H9 (cell line): ENCODE measurements at regions not wholly inside any gene's neighbourhood (a gene's known extent, or its start where the extent isn't known, plus 50 kb on each side); places are given as distances from the start of the nearest gene placed in this dataset.

ENCODE experiments used
- DNase-seq: peaks from one replicate; pipeline ENCODE4 v3.0.0-alpha.2; 2017
- H2AFZ ChIP-seq: one replicate; pipeline ENCODE4 v1.6.1; 2013; ENCODE audit warnings: mild to moderate bottlenecking, low read length, control low read depth, moderate library complexity
- H2AK5ac ChIP-seq: 2 replicates; pipeline ENCODE4 v1.6.1; 2013; ENCODE audit warnings: low read length, control low read depth, mixed read lengths; ENCODE audit not compliant: insufficient read length
- H2BK120ac ChIP-seq: one replicate; pipeline ENCODE4 v1.6.1; 2013; ENCODE audit warnings: low read depth, mild to moderate bottlenecking, low read length, control low read depth, inconsistent platforms; ENCODE audit not compliant: poor library complexity, severe bottlenecking
- H2BK12ac ChIP-seq: 2 replicates; pipeline ENCODE4 v1.6.1; 2013; ENCODE audit warnings: low read length, control low read depth, mixed read lengths, low read depth; ENCODE audit not compliant: insufficient read length
- H2BK15ac ChIP-seq: 2 replicates; pipeline ENCODE4 v1.6.1; 2013; ENCODE audit warnings: low read depth, low read length, control low read depth
- H2BK20ac ChIP-seq: one replicate; pipeline ENCODE4 v1.6.1; 2013; ENCODE audit warnings: low read depth, mild to moderate bottlenecking, low read length, control low read depth, inconsistent platforms; ENCODE audit not compliant: poor library complexity, severe bottlenecking
- H2BK5ac ChIP-seq: 2 replicates; pipeline ENCODE4 v1.6.1; 2013; ENCODE audit warnings: low read length, control low read depth, mixed read lengths; ENCODE audit not compliant: insufficient read length
- H3K14ac ChIP-seq: 2 replicates; pipeline ENCODE4 v1.6.1; 2013; ENCODE audit warnings: low read length, control low read depth; ENCODE audit not compliant: insufficient read depth
- H3K18ac ChIP-seq: 2 replicates; pipeline ENCODE4 v1.6.1; 2013; ENCODE audit warnings: low read depth, mild to moderate bottlenecking, mixed read lengths, low read length, control low read depth; ENCODE audit not compliant: insufficient read length
- H3K23ac ChIP-seq: 2 replicates; pipeline ENCODE4 v1.6.1; 2013; ENCODE audit warnings: low read length, control low read depth, mixed read lengths, low read depth; ENCODE audit not compliant: insufficient read length
- H3K23me2 ChIP-seq: 2 replicates; pipeline ENCODE4 v1.6.1; 2013; ENCODE audit warnings: low read depth, mild to moderate bottlenecking, mixed read lengths, low read length, control low read depth; ENCODE audit not compliant: insufficient read length, poor library complexity, severe bottlenecking
- H3K27ac ChIP-seq: 2 replicates; pipeline ENCODE4 v1.5.1; 2013; ENCODE audit warnings: low read length, control low read depth, mixed read lengths, low read depth; ENCODE audit not compliant: insufficient read length
- H3K27me3 ChIP-seq: 2 replicates; pipeline ENCODE4 v1.6.1; 2013; ENCODE audit warnings: low read length, control low read depth, inconsistent platforms; ENCODE audit not compliant: insufficient read depth
- H3K4ac ChIP-seq: 2 replicates; pipeline ENCODE4 v1.6.1; 2013; ENCODE audit warnings: low read depth, mild to moderate bottlenecking, control low read depth, inconsistent platforms, low read length, moderate library complexity
- H3K4me1 ChIP-seq: 2 replicates; pipeline ENCODE4 v1.6.1; 2013; ENCODE audit warnings: low read length, control low read depth, inconsistent platforms; ENCODE audit not compliant: insufficient read depth
- H3K4me2 ChIP-seq: 2 replicates; pipeline ENCODE4 v1.6.1; 2013; ENCODE audit warnings: low read length, control low read depth, mixed read lengths; ENCODE audit not compliant: insufficient read length, insufficient read depth
- H3K56ac ChIP-seq: 2 replicates; pipeline ENCODE4 v1.6.1; 2013; ENCODE audit warnings: low read depth, mild to moderate bottlenecking, mixed read lengths, low read length, control low read depth; ENCODE audit not compliant: insufficient read length
- H3K79me1 ChIP-seq: 2 replicates; pipeline ENCODE4 v1.6.1; 2013; ENCODE audit warnings: low read depth, mild to moderate bottlenecking, moderate library complexity, low read length, control low read depth, inconsistent platforms; ENCODE audit not compliant: insufficient read depth, poor library complexity, severe bottlenecking
- H3K79me2 ChIP-seq: 2 replicates; pipeline ENCODE4 v1.6.1; 2013; ENCODE audit warnings: low read length, control low read depth, inconsistent platforms; ENCODE audit not compliant: insufficient read depth
- H3K9ac ChIP-seq: 2 replicates; pipeline ENCODE4 v1.6.1; 2013; ENCODE audit warnings: low read length, control low read depth, mixed read lengths; ENCODE audit not compliant: insufficient read length; ENCODE audit errors: extremely low read depth
- H3K9me3 ChIP-seq: one replicate; pipeline ENCODE4 v1.6.1; 2013; ENCODE audit warnings: low read depth, low read length, inconsistent platforms; ENCODE audit not compliant: control insufficient read depth
- H3T11ph ChIP-seq: one replicate; pipeline ENCODE4 v1.6.1; 2013; ENCODE audit warnings: mild to moderate bottlenecking, low read length, control low read depth, inconsistent platforms
- H4K20me1 ChIP-seq: one replicate; pipeline ENCODE4 v1.6.1; 2013; ENCODE audit not compliant: control insufficient read depth, insufficient read length, insufficient read depth
- H4K5ac ChIP-seq: 2 replicates; pipeline ENCODE4 v1.6.1; 2013; ENCODE audit warnings: low read depth, mild to moderate bottlenecking, mixed read lengths, low read length, control low read depth; ENCODE audit not compliant: insufficient read length
- H4K8ac ChIP-seq: replicated peaks from 2 replicates; pipeline ENCODE4 v1.6.1; 2013; ENCODE audit warnings: low read length, control low read depth, mixed read lengths, low read depth; ENCODE audit not compliant: insufficient read length
- H4K91ac ChIP-seq: 2 replicates; pipeline ENCODE4 v1.6.1; 2013; ENCODE audit warnings: low read depth, mild to moderate bottlenecking, moderate library complexity, mixed read lengths, low read length, control low read depth; ENCODE audit not compliant: insufficient read length
- H3K27ac Mint-ChIP-seq, 3 experiments: 2 replicates in 2 of 3; 3 replicates in 1 of 3; pipeline ENCODE4 v1.8.0; 2020 to 2021; ENCODE audit warnings: mixed read lengths in 3 of 3, mild to moderate bottlenecking in 1 of 3, moderate library complexity in 1 of 3
- H3K27me3 Mint-ChIP-seq: 2 replicates; pipeline ENCODE4 v1.8.0; 2021; ENCODE audit warnings: low read depth, mild to moderate bottlenecking, moderate library complexity, mixed read lengths
- H3K36me3 Mint-ChIP-seq, 3 experiments: 2 replicates in 2 of 3; 3 replicates in 1 of 3; pipeline ENCODE4 v1.8.0; 2020 to 2021; ENCODE audit warnings: low read depth in 3 of 3, mixed read lengths in 3 of 3; ENCODE audit not compliant: insufficient read depth in 1 of 3
- H3K4me1 Mint-ChIP-seq, 2 experiments: 2 replicates each; pipeline ENCODE4 v1.8.0; 2020; ENCODE audit warnings: mixed read lengths in 2 of 2
- H3K4me3 Mint-ChIP-seq, 2 experiments: 2 replicates in 1 of 2; 3 replicates in 1 of 2; pipeline ENCODE4 v1.8.0; 2020 to 2021; ENCODE audit warnings: mild to moderate bottlenecking in 2 of 2, mixed read lengths in 2 of 2, moderate library complexity in 1 of 2
- H3K9me3 Mint-ChIP-seq, 2 experiments: 2 replicates in 1 of 2; 3 replicates in 1 of 2; pipeline ENCODE4 v1.8.0; 2020; ENCODE audit warnings: mild to moderate bottlenecking in 2 of 2, mixed read lengths in 2 of 2, moderate library complexity in 1 of 2
- WGBS: extraction: QIAGEN DNeasy Blood & Tissue Kit; methylation state at CpG from one replicate; pipeline ENCODE4 v1.1.7; 2013; ENCODE audit warnings: missing lambda C conversion rate, low lambda C conversion rate, mixed read lengths; ENCODE audit not compliant: insufficient read length; ENCODE audit errors: extremely low coverage; 5-methylcytosine and 5-hydroxymethylcytosine counted together
- TF ChIP-seq, protein P1 (sequence below): fragments of 200-600 bp; sonication (generic); conservative IDR thresholded peaks from 3 replicates; pipeline ENCODE4 v1.8.0; 2021; ENCODE audit warnings: antibody characterized with exemption, mild to moderate bottlenecking

DNA sequence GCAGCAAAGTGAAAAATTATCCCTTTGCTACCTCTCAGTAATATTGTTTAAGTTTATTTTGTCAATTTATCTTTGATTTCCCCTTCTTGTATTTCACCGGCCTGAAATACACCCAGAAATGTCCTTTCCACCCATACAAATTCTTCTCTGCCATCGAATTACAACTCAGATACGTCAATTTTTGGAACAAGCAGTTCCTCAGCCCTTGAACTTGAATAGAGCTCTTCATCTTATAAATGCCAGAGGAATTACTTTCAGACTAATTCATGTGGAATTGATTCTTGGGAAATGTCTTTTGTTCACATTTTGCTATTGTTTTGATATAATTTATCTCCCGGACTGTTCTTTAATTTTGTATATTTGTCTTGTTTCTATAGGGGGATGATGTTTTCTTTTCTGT is 1359.3 kb upstream of the MIR17HG start:
- no peaks in the 10 kb centered on the region for H3K9me3 ChIP-seq
- no peaks in the 10 kb centered on the region for H3K27me3 ChIP-seq
- H3K4me1 ChIP-seq = no peaks in the 10 kb centered on the region
- H3K4me2 ChIP-seq = no peak overlapping the region
- Mint-ChIP-seq H3K9me3 (no peaks in the 10 kb centered on the region), H3K27me3 (no peaks in the 10 kb centered on the region), H3K36me3 (no peaks in the 10 kb centered on the region), H3K4me1 (no peaks in the 10 kb centered on the region), H3K4me3 (no peak overlapping the region), H3K27ac (no peak overlapping the region)
- no peak overlapping the region for H2BK15ac ChIP-seq
- H3K79me2 ChIP-seq = no peaks in the 10 kb centered on the region
- H4K5ac ChIP-seq = no peak overlapping the region
- WGBS = no CpG with 5 or more reads among the region's 4 CpGs
- no peak overlapping the region for H3K23ac ChIP-seq
- DNase-seq = no peak
- H4K8ac ChIP-seq = no peak overlapping the region
- no peak overlapping the region for H3K18ac ChIP-seq
- no peak overlapping the region for H2BK5ac ChIP-seq
- TF ChIP-seq, protein P1, sequence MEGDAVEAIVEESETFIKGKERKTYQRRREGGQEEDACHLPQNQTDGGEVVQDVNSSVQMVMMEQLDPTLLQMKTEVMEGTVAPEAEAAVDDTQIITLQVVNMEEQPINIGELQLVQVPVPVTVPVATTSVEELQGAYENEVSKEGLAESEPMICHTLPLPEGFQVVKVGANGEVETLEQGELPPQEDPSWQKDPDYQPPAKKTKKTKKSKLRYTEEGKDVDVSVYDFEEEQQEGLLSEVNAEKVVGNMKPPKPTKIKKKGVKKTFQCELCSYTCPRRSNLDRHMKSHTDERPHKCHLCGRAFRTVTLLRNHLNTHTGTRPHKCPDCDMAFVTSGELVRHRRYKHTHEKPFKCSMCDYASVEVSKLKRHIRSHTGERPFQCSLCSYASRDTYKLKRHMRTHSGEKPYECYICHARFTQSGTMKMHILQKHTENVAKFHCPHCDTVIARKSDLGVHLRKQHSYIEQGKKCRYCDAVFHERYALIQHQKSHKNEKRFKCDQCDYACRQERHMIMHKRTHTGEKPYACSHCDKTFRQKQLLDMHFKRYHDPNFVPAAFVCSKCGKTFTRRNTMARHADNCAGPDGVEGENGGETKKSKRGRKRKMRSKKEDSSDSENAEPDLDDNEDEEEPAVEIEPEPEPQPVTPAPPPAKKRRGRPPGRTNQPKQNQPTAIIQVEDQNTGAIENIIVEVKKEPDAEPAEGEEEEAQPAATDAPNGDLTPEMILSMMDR = no peak
- H3T11ph ChIP-seq = no peak overlapping the region
- no peak overlapping the region for H2BK120ac ChIP-seq
- no peak overlapping the region for H4K91ac ChIP-seq
- no peaks in the 10 kb centered on the region for H3K79me1 ChIP-seq
- no peak overlapping the region for H2AFZ ChIP-seq
- no peak overlapping the region for H2BK20ac ChIP-seq
- H3K56ac ChIP-seq = no peak overlapping the region
- H3K14ac ChIP-seq = no peak overlapping the region
- no peak overlapping the region for H2BK12ac ChIP-seq
- no peak overlapping the region for H2AK5ac ChIP-seq
- H3K9ac ChIP-seq = no peak overlapping the region
- no peak overlapping the region for H3K27ac ChIP-seq
- H4K20me1 ChIP-seq = no peaks in the 10 kb centered on the region
- no peak overlapping the region for H3K4ac ChIP-seq
- H3K23me2 ChIP-seq = no peaks in the 10 kb centered on the region
